OCI-LY1 (cell line): ENCODE measurements at regions not wholly inside any gene's neighbourhood (a gene's known extent, or its start where the extent isn't known, plus 50 kb on each side); places are given as distances from the start of the nearest gene placed in this dataset.

ENCODE experiments used
- EZH2 ChIP-seq: fragments of 200-600 bp; sonication (generic), shearing (Covaris generic); IDR thresholded peaks from 2 replicates; pipeline ENCODE4 v1.8.0; 2017; ENCODE audit warnings: borderline replicate concordance, mixed run types, mild to moderate bottlenecking, antibody characterized with exemption, low read length, moderate library complexity, mixed read lengths
- TF ChIP-seq, protein P1 (sequence below): fragments of 200-600 bp; sonication (generic), shearing (Covaris generic); IDR thresholded peaks from 2 replicates; pipeline ENCODE4 v1.5.1; 2017; ENCODE audit warnings: mild to moderate bottlenecking, antibody characterized with exemption, low read length, moderate library complexity, mixed read lengths

DNA sequence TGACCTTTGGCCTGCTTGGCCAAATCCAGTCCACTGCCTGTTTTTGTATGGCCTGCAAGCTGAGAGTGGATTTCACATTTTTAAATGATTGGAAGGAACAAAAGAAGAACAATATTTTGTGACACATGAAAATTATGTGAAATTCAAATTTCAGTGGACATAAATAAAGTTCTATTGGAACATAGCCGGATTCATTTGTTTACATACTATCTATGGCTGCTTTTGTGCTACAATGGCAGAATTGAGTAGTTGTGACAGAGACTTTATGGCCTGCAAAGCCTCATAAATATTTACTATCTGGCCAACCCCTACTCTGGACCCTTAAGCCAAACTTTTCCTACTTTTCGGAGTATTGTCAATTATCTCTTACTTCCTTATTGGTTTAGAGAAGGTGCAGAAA is 66.6 kb upstream of the IPO9 start:
- TF ChIP-seq EZH2, result no peak
- TF ChIP-seq, protein P1, sequence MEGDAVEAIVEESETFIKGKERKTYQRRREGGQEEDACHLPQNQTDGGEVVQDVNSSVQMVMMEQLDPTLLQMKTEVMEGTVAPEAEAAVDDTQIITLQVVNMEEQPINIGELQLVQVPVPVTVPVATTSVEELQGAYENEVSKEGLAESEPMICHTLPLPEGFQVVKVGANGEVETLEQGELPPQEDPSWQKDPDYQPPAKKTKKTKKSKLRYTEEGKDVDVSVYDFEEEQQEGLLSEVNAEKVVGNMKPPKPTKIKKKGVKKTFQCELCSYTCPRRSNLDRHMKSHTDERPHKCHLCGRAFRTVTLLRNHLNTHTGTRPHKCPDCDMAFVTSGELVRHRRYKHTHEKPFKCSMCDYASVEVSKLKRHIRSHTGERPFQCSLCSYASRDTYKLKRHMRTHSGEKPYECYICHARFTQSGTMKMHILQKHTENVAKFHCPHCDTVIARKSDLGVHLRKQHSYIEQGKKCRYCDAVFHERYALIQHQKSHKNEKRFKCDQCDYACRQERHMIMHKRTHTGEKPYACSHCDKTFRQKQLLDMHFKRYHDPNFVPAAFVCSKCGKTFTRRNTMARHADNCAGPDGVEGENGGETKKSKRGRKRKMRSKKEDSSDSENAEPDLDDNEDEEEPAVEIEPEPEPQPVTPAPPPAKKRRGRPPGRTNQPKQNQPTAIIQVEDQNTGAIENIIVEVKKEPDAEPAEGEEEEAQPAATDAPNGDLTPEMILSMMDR, result no peak
